Stromal cell of bone marrow (primary cell): ENCODE measurements at regions not wholly inside any gene's neighbourhood (a gene's known extent, or its start where the extent isn't known, plus 50 kb on each side); places are given as distances from the start of the nearest gene placed in this dataset.

ENCODE experiments used
- DNase-seq: peaks from one replicate; pipeline ENCODE4 v3.0.0-alpha.2; 2012; ENCODE audit warnings: low read depth

GRCh38 chr11:95692526-95693260 is 96.9 kb downstream of the FAM76B start:
- no peak for DNase-seq

GRCh38 chr11:95690100-95690499 is 99.5 kb downstream of the FAM76B start:
- no peak for DNase-seq

- no peak for DNase-seq
Measured at GRCh38 chr11:95688501-95689222, 100.9 kb downstream of the FAM76B start.

- DNase-seq, result no peak
Measured at GRCh38 chr11:95688015-95688414, 101.6 kb downstream of the FAM76B start.

DNA sequence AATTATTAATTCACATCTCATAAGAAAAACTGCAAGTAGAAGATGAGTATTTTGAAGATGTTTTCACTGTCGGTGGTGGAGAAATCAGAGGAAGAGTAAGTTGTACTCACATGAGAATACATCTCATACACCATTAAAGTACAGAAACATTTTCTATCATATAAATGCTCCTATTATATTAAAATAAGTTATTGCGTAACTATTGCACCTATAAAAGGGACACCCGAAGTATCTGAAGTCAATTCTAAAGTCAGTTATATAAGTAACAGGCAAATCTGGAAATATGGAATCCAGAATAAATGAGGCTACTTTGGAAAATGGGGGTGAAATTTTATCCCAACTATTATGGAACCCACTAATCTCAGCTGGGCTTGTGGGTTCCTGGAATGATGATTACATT is 103.3 kb downstream of the FAM76B start:
- no peak for DNase-seq

DNA sequence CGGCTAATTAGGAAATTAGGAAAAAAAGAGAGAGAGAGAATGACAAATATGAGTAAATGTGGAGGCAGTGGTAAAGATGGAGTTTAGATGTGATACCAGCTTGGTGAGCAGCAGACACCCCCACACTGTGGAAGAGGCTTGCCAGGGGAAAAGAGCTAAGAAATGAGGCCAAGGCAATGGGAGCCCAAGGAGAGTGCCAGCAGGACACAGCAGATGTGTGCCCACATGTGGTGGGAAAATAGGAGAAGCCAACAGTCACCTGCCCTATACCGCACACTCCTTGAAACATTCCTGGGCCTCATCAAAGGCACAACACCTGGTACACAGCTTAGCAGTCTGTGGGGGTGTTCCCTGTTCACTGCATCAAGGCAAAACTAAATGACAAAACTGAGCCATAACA is 104.9 kb downstream of the FAM76B start:
- DNase-seq, result no peak

DNA sequence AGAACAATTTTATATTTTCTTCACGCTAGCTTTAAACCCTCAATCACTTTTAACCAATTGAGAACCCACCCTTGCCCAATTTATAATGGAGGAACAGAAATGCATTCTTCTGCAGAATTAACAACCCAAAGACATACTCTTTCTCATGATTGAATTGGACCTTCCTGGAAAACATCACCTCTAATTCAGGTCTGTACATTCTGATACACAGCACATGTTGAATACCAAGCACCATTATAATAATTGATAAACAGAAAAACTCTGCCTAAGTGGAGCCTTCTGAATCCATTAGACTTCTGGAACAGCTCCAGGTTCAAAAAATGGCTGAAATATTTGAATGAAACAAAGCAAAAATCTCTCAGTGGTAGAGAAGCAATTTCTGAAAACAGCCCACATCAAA is 105.4 kb downstream of the FAM76B start:
- DNase-seq, result no peak

GRCh38 chr11:95682552-95682951 is 107.0 kb downstream of the FAM76B start:
- peak; percentile 66 for DNase-seq

GRCh38 chr11:95680169-95680929 is 109.2 kb downstream of the FAM76B start:
- peak; percentile 76 for DNase-seq

DNA sequence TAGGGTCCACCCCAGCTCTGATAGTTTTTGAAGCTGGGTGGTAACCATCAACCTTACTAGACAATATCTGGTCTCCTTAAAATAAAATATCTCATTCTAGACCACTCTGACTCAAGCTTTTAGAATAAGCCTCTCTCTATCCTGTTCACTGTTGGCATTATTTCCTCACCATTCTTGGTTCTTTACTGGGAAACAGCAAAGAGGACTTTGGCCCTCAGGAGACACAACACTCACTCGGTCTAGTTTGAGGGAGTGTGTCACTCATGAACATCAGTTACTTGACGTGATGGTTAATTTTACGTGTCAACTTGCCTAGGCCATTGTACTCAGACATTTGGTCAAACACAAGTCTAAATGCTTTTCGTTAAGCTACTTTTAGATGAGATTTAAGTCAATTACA is 110.6 kb downstream of the FAM76B start:
- DNase-seq, result no peak

- DNase-seq, result no peak
Measured at GRCh38 chr11:95676308-95676707, 113.3 kb downstream of the FAM76B start.

- no peak for DNase-seq
Measured at GRCh38 chr11:95675585-95675984, 114.0 kb downstream of the FAM76B start.

GRCh38 chr11:95674657-95675358 is 114.8 kb downstream of the FAM76B start:
- no peak for DNase-seq

DNA sequence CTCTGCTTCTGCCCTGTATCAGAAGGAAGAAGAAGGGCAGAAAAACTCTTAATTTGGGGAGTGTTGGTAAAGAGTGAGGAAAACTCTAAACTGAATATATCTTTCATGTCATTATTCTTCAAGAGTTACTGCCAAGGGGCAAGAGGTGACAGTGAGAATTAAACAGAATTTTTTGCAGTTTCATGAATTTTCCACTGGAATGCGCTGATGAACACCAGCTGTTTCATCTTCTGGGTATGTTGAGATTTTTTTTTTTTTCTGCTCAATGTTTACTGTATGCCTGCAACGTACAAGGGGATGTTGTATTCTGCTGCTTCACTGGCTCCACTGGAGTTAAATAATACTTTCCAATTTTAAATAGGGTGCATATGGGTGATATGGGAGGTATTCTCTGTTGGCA is 117.8 kb downstream of the FAM76B start:
- no peak for DNase-seq

- no peak for DNase-seq
Measured at GRCh38 chr11:95668131-95668530, 121.5 kb downstream of the FAM76B start.

GRCh38 chr11:95661162-95661561 is 128.4 kb downstream of the FAM76B start:
- DNase-seq, result no peak

- DNase-seq, result no peak
Measured at GRCh38 chr11:95660038-95660437, 129.5 kb downstream of the FAM76B start.

DNA sequence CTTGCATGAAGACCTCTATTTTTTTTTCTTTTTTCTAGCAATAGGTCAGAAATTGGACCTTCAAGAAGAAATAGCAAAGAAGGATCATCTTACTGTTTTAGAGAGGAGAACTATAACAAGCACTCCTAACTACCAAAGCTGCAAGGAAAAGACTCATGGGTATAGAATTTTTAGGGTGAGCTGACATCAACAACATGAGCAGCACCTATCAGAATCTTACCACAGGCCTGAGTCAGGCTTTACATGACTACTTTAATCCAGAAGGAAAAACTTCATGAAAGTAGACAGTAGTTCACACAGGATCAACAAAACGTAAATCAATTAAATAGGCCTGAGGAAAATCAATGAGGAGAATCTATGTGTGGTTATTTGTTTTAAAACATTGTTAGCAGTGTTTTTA is 130.5 kb downstream of the FAM76B start:
- peak; percentile 46 for DNase-seq

GRCh38 chr11:95655536-95655935 is 134.0 kb downstream of the FAM76B start:
- DNase-seq, result no peak

- DNase-seq, result no peak
Measured at GRCh38 chr11:95653680-95654079, 135.9 kb downstream of the FAM76B start.

DNA sequence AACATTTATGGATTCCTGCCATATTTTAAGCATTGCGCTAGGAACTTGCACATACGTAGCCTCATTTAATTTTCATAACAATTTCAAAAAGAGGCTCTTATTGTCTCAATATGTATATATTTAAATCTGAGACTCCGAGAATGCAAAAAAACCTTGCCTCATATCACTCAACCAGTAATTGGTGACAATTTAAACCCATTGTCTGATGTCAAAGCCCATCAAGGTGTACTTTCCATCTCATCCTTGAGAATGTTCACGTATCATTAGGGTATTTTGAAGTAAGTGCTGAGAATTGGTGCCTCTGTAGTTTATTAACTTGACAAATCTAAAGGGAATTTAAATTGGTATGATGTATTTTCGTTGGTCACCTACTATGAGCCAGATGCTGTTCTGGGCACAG is 136.5 kb downstream of the FAM76B start:
- no peak for DNase-seq

DNA sequence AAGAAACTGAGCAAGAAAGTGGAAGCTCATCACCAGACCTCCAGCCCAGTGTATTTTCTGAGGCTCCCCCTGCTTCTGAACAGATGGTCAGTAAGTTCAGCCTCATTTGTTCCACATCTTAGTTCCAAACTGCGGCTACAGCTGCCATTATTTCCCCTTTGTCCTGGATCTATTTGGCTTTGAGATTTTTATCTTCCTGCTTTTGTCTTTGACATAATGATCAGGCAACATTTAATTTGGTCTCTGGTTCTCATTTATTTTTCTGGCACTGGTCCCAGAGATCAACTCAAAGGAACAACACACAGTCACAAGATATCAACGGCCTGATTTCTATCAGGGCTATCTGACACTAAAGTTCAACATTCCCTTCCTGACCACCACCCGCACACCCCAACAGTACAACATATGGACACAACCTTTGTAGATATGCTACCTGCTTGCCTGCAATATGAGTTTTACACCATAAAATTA is 137.5 kb downstream of the FAM76B start:
- DNase-seq, result no peak
